ENCODE measurements at regions not wholly inside any gene's neighbourhood (a gene's known extent, or its start where the extent isn't known, plus 50 kb on each side); places are given as distances from the start of the nearest gene placed in this dataset.

DNA sequence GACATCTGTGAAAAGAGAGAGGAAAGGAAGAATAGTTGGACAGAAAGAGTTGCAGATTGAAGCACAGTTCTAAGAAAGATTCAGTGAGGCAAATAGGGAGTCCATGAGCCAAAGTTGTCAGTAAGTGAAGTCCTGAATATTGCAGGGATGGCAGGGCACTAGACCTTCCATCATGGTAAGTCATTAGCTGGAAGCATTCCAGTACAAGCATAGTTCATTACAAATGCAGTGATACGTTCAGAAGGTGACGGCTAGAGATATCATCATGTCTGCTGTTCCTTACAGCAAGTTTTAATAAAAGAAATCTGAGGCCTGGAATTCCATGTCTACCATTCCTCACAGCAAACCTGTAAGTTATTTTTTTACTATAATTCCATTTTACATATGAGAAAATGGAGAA, 720.1 kb downstream of the GBE1 start:
- no peak for DNase-seq

DNA sequence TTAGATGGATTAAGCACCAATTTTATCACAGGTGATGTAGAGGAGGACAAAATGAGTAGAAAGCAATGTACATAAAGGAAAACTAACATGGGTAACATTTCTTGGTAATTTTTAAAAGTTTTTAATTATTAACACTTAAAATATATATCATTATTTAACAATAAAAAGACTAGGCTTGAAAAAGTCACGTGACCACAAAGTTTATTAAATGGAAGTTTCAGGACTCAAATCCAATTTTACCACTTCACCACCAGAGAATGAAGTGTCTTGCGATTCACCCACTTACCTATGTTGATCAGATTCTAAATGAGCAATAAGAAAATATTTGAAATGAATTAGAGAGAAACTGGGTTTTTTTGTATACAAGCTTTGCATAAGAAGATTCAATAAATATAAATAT, 721.3 kb downstream of the GBE1 start:
- DNase-seq, result no peak

DNA sequence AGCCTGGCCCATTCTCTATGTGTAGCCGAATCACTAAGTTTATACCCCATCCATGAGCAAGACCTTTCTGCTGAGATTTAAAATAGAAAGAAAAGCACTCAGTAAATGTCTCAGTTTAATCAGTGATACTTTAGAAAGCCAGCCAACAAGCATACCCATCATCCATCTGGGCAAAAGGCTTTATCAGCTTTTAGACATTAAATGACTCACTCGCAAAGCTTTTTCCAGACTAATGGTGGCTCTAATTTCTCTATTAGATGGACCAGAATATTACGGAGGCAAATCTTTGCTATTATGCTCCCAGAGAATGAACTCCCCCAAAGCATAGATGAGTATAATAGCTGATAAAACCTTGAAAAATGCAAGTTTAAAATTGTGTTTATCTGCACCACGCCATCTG, 727.8 kb downstream of the GBE1 start:
- DNase-seq, result no peak

DNA sequence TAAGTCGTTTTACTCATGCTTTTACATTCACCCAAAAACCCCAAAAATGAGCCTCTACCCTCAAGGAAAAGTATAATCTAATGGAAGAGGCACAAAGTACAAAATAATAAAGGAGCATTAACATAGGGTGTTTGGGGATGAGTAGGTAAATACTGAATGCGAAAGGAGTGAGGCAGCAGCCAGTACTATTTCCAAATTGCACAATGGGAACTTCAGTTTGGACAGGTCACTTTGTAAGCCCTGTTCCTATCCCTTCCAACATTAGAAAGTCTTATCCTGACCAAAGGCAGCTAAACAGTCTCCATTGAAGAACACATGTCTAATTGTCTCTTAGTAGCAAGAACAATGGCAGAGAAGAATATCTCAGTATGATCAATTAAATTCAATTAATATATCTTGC, 728.3 kb downstream of the GBE1 start:
- DNase-seq, result no peak

DNA sequence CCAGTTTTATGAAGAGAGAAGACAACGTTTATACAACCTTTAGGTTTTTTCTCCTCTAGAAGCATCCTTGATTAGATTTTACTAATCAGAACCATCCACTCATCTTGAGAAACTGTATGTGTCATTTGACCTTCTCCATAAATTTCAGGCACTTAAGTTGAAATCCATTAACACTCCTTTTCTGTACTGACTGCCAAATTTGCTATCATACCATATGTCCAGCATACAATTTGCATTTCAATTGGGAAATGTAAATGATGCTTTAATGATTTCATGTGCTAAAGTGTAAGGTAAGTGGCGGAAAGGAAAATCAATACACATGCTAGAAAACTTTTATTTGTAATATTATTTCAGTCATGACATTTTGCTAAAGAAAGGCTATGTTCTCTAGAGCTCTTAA, 731.6 kb downstream of the GBE1 start:
- DNase-seq, result no peak

DNA sequence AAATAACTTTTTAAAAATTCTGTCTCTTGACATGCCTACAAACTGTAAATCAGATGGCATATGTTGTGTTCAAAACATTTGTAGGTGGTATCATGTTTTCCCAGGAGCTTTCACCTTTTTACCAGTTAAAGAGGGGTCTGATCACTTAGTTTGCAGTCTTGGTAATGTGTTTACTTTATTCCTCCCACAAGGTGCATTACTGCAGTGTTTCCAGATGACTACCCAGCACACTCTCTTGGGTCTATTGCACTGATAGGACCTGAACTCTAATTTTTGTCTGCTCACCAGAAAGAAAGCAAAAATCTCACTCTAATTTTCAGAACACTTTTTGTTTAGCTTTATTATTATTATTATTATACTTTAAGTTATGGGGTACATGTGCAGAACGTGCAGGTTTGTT, 734.1 kb downstream of the GBE1 start:
- DNase-seq, result no peak

DNA sequence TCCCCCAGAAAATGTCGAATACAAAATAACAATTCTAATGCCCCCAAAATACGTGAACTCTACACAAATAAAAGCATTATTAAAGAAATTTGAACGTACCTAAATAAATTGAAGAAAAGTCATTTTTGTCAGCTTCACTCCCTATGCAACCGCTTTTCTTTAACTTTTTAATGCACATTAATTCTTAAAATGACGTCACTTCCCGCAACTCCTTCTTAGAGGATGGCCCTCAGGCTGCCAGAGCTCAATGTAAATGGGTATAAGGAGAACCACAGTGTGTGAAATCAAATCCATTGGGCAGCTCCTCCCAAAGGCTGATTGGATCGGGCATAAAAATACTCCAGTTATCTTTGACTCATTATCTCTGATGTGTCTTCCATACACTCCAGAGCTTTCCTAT, 736.9 kb downstream of the GBE1 start:
- no peak for DNase-seq

DNA sequence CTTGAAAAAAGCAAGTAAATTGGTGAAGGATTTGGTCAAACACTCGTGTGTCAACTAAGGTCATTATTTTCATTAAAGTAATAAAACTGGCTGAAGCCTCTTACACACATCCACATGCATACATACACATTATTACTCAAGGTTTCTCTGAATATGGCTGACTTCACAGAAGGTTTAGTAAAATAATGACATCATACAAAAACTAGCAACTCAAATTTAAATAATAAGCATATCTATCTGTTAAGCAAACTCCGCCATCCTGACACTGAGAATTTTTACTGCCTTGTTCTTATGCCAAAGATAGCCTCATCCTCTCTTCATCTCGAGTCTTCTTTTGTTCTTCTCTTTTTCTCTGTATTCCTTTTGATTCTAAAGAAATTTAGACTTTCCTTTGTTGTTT, 739.1 kb downstream of the GBE1 start:
- no peak for DNase-seq

DNA sequence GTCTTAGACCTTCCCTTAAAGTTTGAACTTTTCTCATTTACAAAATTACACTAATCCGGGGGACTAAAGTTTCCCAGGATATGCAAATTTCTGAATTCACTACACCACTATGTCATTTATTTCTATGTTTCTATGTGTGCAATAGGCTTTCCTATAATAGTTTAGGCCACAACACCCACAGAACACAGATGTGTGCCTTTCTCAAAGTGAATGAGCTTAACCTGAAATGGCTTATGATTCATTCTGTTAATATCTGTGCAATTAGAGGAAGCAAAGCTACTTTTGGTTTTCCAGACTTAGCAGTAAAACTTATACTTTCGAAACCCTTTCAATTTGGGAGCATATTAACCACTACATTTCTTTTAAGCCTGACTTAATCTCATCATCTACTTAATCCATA, 748.1 kb downstream of the GBE1 start:
- DNase-seq, result no peak

DNA sequence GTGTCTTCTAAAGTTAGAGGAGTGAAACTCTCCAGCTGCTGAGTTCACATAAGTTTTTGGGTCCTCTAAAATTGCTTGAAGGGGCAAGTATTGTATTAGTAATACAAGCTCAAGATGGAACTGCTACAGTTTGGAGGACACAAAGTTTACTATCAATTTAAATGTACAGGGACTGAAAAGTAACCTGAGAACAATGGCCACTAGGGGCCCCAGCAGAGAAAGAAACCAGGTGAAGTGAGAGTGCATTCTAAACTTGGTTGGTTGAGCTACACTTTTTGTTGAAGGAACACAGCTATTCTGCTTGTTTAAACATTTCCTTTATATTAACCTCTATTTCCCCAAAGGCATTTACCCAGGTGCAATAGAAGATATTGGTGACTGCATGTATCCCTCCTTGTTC, 755.5 kb downstream of the GBE1 start:
- no peak for DNase-seq

DNA sequence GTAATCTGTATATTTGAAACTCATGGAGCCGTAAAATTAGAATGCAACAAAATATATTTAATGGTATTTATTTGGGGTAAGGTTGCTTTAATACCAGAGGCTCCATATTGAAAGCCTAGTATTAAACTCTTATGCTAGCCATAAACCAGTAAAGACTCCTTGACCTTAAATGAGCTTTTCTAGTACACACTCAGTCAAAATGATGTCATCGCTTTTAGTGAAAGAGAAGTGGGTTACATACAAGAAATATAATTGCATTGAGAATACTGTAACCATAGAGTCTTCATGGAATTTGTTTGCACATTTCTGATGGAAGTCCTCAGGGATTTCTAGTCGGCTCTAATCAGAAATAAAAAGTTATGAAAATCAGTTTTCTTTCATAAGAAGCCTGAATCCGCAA, 757.6 kb downstream of the GBE1 start:
- no peak for DNase-seq

DNA sequence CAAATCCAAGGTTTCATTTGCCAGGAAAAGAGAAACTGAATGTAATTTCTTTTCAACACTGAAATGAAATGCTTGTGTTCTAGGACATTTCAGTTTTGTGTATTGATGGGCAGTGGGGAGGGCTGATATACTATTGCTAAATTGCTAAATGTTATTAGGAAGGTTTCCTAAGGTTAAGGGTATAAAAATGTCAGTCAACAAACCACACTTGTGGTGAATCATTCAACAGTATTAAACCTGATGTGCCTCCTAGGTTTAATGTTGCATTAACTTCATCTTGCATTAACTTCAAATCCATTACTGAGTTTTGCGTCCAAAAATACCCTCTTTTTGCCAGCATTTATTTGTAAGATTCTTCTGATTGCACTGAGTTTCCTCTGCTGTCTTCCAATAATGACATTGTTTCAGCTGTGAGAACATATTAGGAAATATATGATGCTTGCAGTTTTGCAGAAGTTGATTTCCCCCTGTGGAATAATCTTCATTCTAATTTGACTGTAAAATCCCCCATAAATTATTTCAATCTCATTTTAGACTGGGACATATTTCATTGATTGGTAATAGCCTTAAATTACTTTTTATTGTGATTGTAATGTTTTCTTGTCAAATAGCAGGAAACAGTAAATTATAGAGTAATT, 758.3 kb downstream of the GBE1 start:
- no peak for DNase-seq

DNA sequence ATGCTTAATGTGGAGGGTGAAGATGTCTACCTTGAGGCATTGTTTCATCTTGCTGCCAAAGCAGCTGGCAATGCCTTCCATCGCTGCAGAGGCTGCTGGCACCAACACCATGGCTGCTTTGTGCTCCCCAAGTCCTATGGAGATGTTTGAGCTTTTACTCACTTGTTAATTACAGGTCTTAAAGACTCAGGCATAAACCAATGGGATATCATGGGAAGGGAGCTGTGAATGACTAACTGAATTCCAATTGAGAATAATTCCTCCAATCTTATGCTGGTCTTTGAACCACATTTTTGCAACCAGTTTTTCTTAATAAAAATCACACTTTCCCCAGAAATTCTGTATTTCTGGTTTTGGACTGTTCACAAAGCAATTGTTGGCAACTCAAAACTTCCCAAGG, 762.0 kb downstream of the GBE1 start:
- no peak for DNase-seq

DNA sequence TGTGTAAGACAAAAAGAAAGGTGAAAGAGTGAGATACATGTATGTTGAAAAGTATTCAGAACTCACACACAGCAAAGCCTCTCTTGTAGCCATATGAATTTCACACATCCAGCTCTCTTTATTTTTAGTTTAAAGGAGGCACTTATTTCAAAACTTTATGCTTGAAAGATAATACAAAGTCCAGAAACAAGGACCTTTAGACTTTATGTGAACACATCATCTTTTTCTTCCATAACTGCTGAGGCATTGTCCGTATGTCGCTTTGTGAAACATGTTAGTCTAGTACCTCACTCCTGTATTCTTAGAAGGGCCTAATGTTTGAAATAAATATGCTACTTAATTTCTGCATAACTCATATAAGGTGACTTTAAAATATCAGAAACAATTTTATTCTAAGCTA, 763.4 kb downstream of the GBE1 start:
- DNase-seq, result no peak

DNA sequence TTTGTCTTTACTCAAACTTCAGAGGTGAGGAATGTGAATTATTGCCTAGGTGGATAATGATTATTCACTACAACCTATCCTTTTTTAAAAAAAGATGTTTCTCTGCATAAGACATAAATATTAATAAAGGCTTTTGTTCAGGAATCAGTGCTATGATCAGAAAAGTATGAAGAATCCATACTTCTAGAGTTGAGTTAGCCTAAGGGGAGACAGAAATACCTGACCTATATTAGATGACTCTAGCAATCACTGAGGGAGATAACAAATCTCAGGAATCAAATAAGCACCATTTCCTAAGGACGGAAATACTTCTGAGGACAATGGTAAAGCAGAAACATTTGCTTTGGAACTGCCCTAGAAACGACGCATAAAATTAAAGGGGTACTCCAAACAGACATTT, 763.8 kb downstream of the GBE1 start:
- no peak for DNase-seq

DNA sequence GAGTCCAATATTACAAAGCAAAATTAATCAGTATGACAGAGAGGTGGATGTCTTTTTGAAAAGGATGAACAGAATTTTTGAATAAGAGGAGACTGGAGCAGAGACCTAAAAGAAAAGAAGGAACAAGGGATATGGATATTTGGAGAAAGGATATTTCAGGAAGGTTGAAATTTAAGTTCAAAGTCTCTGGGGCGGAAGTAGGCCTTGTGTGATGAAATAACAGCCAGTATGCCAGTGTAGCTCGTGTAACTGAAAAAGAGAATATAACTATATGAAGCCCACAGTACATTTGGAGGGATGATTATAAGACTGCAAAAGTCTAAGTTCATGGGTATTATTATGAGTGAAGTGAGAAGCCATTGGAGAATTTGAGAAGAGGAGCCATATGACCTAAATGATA, 766.7 kb downstream of the GBE1 start:
- no peak for DNase-seq

DNA sequence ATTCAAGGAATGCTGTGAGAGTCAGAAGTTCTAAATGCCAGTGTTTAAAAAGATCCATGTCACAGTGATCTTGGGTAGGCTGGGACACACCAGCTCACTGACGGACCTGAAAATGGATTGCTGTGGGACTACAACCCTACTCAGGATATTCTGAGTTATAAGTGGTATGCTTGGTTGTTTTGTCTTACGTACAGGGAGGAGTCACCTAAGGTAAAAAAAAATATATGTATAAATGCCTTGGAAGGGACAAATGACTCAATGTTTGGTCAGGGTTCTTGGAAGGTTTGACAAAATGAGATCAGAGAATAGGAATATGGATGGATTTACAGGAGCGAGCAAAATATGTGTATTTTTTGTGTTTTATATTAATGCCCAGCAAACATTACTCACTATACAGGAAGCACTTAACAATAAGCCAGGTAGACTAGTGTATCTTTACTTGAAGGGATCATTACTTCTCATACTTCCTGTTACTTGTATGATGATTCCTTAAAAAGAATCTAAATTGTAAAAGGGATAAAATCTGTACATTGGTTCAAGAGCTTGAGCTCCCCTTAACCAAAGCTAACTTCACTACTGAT, 767.3 kb downstream of the GBE1 start:
- no peak for DNase-seq

DNA sequence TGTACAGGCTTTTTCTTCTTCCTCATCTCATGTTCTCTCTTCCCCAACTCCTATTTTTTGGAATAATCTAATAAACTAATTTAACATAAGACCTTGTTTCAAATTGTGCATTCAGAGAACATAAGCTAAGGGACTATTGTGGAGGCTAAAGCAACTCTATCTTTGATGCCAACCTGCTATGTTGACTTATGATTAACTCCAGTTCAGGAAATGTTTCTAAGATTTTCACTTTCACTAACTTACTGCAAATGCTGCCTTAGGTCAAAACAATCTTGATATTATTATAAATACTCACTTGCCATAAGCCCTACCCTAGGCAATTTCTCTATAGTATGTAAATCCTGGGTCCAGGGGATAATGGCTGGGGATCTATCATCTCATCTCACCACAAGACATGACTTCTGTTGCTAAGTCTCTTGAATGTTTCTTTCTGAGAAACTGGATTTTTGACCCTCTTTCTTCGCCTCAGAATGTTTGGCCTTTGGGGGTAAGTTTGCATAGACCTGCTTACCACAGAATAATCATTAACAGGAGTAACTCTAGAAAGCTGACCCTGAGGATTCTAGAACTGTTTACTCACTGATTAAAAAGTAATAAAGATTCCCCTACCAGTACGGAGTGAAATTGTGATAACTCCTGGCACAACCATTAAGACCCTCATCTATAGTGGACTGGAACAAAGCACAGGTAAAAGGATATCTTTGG, 768.1 kb downstream of the GBE1 start:
- no peak for DNase-seq

DNA sequence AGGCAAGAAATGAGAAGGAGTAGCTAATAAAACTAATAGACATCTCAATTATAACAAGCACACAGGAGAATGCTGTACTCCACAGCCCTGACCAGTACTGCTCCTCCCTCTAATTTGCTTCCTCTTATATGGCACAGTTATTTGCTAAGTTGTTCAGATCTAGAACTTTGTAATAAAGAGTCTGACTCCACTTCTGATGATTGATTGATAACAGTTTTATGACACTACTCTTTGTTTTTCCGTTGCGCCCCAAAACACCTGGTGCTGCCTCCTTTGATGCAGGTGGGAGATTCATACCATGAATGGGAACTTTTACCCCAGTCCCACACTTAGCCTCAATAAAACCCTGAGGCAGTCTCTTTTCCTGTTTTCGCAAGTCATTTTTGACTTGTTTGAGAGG, 777.7 kb downstream of the GBE1 start:
- no peak for DNase-seq

DNA sequence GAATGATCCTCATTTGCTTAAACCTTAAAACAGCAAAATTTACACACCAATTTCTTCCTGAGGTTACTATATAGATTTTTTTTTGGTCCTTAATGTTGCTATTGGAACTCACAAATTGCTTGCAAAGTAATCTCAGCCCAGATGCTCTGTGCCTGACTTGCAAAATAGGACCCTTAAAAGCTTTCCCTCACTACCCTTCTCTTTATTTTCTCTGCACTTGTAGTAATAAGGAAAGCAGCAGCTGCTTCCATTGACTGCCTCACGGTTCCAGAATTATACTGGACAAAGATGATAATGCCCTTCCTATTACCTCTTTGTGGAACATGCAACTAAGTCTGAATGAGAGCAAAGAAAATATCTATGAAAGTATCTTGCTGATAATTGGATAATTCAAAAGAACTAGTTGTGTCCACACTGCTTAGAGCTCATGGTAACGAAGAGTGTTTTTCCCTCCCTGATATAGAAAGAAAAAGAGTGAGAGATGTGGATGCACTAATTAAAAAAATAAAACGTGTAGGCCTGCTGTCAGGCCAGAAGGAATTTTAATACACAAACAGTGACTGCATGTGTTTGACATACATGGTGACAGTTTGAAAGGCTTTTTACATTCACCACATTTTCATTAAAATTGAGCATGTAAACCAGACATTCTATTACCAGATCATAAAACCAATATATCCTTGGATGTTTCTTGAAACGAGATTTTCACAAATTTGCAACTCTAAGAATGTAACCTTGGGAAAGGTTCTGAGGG, 783.1 kb downstream of the GBE1 start:
- no peak for DNase-seq

DNA sequence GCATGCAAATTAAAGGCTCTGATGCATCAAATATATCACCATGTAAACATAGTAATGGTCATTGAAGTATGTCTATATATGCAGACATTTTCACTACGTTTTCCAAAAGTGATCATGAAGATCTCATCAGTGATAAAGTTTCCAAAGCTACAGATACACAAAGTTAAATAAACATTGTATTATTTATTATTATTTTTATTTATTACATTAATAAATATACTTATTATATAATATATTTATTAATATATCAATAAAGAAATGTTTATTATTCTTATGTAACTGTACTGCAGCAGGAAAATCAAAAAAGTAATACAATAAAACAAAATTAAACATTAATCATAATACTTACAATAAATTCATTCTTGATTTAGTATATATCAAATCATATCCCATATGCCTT, 791.2 kb downstream of the GBE1 start:
- DNase-seq, result no peak

DNA sequence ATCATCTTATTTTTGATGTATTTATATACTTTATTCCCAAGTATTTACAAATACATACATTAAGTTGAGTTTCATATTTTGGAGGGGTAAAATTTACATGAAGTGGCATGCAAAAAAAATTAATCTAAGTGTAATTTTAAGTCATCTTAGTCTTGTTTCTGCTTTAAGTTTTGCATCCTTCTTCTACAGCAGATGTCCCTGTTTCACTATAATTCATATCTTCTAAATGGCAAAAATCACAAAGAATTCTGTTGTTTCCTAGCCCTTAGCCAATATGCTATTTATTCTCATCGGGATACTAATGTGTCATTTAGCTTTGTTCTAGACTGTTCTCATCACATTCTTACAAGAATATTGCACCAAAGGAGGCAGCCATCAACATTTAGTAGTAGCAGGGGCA, 831.9 kb downstream of the GBE1 start:
- no peak for DNase-seq

DNA sequence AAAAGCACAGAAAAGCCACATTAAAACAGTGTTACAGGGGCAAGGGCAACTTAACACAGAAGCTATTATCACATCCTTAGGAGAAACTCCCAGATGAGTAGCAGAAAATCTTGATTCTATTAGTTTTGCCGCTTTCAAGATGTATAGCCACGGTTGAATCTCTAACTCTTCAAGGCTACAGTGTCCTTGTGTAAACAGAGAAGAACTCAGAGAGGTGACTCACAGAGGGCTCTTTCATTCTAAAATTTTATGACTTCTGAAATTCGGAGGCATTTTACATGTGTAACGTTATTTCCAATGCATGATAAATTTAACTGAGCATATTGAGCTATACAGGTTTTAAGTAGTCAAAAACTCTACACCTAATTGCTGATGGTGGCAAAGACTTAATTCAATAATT, 846.6 kb downstream of the GBE1 start:
- no peak for DNase-seq

DNA sequence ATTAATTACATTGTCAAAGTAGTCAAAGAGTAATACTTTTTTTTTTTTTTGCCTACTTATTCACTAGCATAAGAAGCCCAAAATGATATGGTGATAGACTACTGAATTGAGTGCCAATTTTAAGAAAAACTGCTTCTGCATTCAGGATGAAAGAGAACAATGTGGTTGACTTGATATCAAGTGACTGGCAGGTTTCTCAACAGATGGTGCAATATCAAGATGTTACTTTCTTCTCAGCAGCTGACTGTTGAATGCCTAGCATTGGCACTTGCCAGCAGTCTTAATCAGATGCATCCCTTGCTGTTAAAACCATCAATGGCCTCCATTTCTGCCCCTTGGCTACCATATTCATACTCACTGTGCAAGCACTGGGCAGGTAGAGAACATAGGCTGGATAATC, 863.2 kb downstream of the GBE1 start:
- no peak for DNase-seq

Measured in NCI-H446 treated with DMSO at 0.1 percent for 48 hours (cell line).